SK-N-MC (cell line): ENCODE measurements at regions not wholly inside any gene's neighbourhood (a gene's known extent, or its start where the extent isn't known, plus 50 kb on each side); places are given as distances from the start of the nearest gene placed in this dataset.

Experiments
- DNase-seq: peaks from one replicate; pipeline ENCODE4 v3.0.0-alpha.2; 2011; ENCODE audit warnings: low read depth, low spot score
- H3K27ac ChIP-seq: fragments of 200-600 bp; sonication (generic); 2 replicates; pipeline ENCODE4 v1.5.1; 2016; ENCODE audit warnings: mixed run types
- H3K36me3 ChIP-seq: fragments of 200-600 bp; sonication (generic); 2 replicates; pipeline ENCODE4 v1.6.1; 2017; ENCODE audit warnings: antibody characterized with exemption, low read length, mixed read lengths; ENCODE audit not compliant: insufficient read depth
- H3K4me3 ChIP-seq: fragments of 200-600 bp; sonication (generic); 2 replicates; pipeline ENCODE4 v1.5.1; 2016
- H3K9ac ChIP-seq: fragments of 200-600 bp; sonication (generic); 2 replicates; pipeline ENCODE4 v1.8.0; 2017; ENCODE audit warnings: mixed run types, mixed read lengths; ENCODE audit not compliant: insufficient read length
- H3K9me3 ChIP-seq: fragments of 200-600 bp; sonication (generic); 2 replicates; pipeline ENCODE4 v1.6.1; 2017; ENCODE audit warnings: low read depth, mild to moderate bottlenecking, antibody characterized with exemption, low read length, moderate library complexity, mixed read lengths
- EZH2 ChIP-seq: fragments of 200-600 bp; sonication (generic); IDR thresholded peaks from one replicate; pipeline ENCODE4 v1.6.1; 2017; ENCODE audit warnings: antibody characterized with exemption
- FOXP2 ChIP-seq: optimal IDR thresholded peaks from 2 replicates; pipeline ENCODE3; 2011; ENCODE audit warnings: mild to moderate bottlenecking, moderate library complexity; ENCODE audit not compliant: insufficient read depth; ENCODE audit errors: extremely low read length, control extremely low read depth
- POLR2AphosphoS5 ChIP-seq: IDR thresholded peaks from 2 replicates; pipeline ENCODE4 v1.6.1; 2012; ENCODE audit warnings: mild to moderate bottlenecking, low read depth, low read length, borderline replicate concordance

GRCh38 chr12:68506619-68507018, 104.1 kb upstream of the RAP1B start:
- no peak for DNase-seq
- H3K9me3 ChIP-seq, result no peaks in the 10 kb centered on the region
- H3K9ac ChIP-seq, result no peak overlapping the region
- no peak overlapping the region for H3K27ac ChIP-seq
- no peak overlapping the region for H3K4me3 ChIP-seq
- no peaks in the 10 kb centered on the region for H3K36me3 ChIP-seq
- TF ChIP-seq FOXP2, result no peak
- no peak for TF ChIP-seq EZH2
- TF ChIP-seq POLR2AphosphoS5, result no peak

GRCh38 chr12:68507657-68508056, 103.0 kb upstream of the RAP1B start:
- no peak for DNase-seq
- Histone ChIP-seq H3K27ac (no peak overlapping the region), H3K36me3 (no peaks in the 10 kb centered on the region), H3K9ac (no peak overlapping the region), H3K9me3 (no peaks in the 10 kb centered on the region), H3K4me3 (no peak overlapping the region)
- TF ChIP-seq EZH2, result no peak
- no peak for TF ChIP-seq FOXP2
- TF ChIP-seq POLR2AphosphoS5, result no peak

- H3K36me3 ChIP-seq, result no peaks in the 10 kb centered on the region
- TF ChIP-seq POLR2AphosphoS5 (no peak), EZH2 (no peak), FOXP2 (no peak)
- no peak overlapping the region for H3K9ac ChIP-seq
- H3K4me3 ChIP-seq, result no peak overlapping the region
- H3K9me3 ChIP-seq, result no peaks in the 10 kb centered on the region
- no peak for DNase-seq
- H3K27ac ChIP-seq, result no peak overlapping the region
These were observed 102.1 kb upstream of the RAP1B start for GRCh38 chr12:68508576-68508975.

- TF ChIP-seq EZH2, result no peak
- TF ChIP-seq POLR2AphosphoS5, result no peak
- no peak for TF ChIP-seq FOXP2
- no peak overlapping the region for H3K4me3 ChIP-seq
- no peak for DNase-seq
- no peak overlapping the region for H3K27ac ChIP-seq
- no peaks in the 10 kb centered on the region for H3K36me3 ChIP-seq
- no peak overlapping the region for H3K9ac ChIP-seq
- H3K9me3 ChIP-seq, result no peaks in the 10 kb centered on the region
These were observed 101.5 kb upstream of the RAP1B start for GRCh38 chr12:68509242-68509641.

GRCh38 chr12:68510397-68510796, 100.3 kb upstream of the RAP1B start:
- TF ChIP-seq EZH2 (no peak), POLR2AphosphoS5 (no peak), FOXP2 (no peak)
- Histone ChIP-seq H3K9ac (no peak overlapping the region), H3K9me3 (no peaks in the 10 kb centered on the region), H3K27ac (no peak overlapping the region), H3K4me3 (no peak overlapping the region), H3K36me3 (no peaks in the 10 kb centered on the region)
- DNase-seq, result no peak

DNA sequence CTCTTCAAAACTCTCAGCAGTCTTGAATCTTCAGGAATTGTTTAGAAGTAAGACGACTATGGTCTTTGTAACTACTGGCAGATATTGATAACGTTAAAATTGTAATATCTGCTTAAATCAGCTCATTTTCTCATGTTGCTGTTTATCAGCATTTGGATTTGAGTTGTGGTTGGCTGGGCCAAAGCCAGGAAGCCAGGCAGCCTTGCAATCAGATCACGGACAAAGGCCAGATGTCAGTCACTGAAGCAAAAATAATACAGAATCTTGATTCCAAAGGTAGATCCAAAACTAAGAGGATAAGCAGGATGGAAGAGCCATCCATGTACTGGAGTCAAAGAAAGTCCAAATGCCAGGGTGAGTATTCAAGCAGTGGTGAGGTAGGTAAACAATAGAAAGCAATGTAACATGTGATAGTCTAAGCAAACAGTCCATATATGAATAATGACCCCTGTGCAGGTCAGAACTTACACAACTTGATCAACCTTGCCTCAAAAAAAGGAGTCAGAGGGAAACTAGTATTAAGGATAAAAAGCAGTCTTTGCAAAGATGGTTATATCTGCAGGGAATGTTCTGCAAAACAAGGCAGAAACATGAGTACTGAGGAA, 95.8 kb upstream of the RAP1B start:
- H3K4me3 ChIP-seq, result no peak overlapping the region
- H3K9ac ChIP-seq, result no peak overlapping the region
- no peaks in the 10 kb centered on the region for H3K36me3 ChIP-seq
- H3K9me3 ChIP-seq, result no peaks in the 10 kb centered on the region
- DNase-seq, result no peak
- TF ChIP-seq POLR2AphosphoS5 (no peak), FOXP2 (no peak), EZH2 (no peak)
- no peak overlapping the region for H3K27ac ChIP-seq

DNA sequence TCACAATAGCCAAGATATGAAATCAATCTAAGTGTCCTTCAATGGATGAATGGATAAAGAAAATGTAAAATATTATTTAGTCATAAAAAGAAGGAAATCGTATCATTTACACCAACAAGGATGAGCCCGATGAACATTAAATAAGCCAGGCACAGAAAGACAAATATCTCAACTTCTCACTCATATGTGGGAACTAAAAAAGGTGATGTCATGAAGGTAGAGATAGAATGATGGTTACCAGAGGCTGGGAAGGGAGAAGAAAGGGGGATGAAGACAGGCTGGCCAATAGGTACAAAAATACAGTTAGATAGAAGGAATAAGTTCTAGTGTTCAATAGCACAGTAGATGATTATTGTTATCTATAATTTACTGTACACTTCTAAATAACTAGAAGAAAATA, 94.9 kb upstream of the RAP1B start:
- Histone ChIP-seq H3K9ac (no peak overlapping the region), H3K27ac (no peak overlapping the region), H3K4me3 (no peak overlapping the region), H3K36me3 (no peaks in the 10 kb centered on the region), H3K9me3 (no peaks in the 10 kb centered on the region)
- no peak for DNase-seq
- no peak for TF ChIP-seq EZH2
- no peak for TF ChIP-seq POLR2AphosphoS5
- no peak for TF ChIP-seq FOXP2

DNA sequence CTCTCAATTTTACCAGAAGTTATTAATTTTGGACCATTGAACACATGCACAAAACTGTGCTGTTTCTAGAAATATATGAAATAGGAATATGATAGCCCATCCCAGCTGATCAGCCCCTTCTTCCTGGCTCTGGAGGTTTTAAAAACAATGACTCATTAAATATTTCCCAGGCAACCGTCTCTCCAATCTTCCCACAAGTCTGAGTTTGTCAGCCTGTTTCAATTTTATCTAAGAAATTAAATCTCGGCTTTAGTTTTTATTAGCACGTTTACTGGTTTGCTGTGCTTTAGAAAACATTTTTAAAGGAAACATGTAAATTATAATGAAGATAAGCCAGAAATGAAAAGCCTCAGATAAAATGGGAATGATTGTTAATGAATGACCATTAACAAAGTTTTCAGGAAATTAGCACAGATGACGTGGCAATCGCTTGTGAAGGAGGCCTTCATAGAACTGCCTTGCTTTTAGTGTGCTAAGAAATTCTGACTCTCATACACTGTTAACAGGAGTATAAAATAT, 89.3 kb upstream of the RAP1B start:
- Histone ChIP-seq H3K27ac (no peak overlapping the region), H3K9me3 (no peaks in the 10 kb centered on the region), H3K4me3 (0 out of 2 replicates have a peak overlapping the region, but pooled peaks have one; percentile 6), H3K36me3 (no peaks in the 10 kb centered on the region), H3K9ac (no peak overlapping the region)
- TF ChIP-seq FOXP2, result no peak
- TF ChIP-seq POLR2AphosphoS5, result no peak
- TF ChIP-seq EZH2, result no peak
- no peak for DNase-seq

- Histone ChIP-seq H3K4me3 (no peak overlapping the region), H3K27ac (no peak overlapping the region)
These were observed 88.7 kb upstream of the RAP1B start for GRCh38 chr12:68521848-68522502.

More at GRCh38 chr12:68521848-68522502, 88.7 kb upstream of the RAP1B start:
- Histone ChIP-seq H3K9ac (no peak overlapping the region), H3K36me3 (no peaks in the 10 kb centered on the region), H3K9me3 (no peaks in the 10 kb centered on the region)
- no peak for DNase-seq
- no peak for TF ChIP-seq FOXP2
